A673 (cell line): ENCODE measurements at regions not wholly inside any gene's neighbourhood (a gene's known extent, or its start where the extent isn't known, plus 50 kb on each side); places are given as distances from the start of the nearest gene placed in this dataset.

Source experiments
- EZH2 ChIP-seq: fragments of 200-600 bp; sonication (generic); IDR thresholded peaks from 2 replicates; pipeline ENCODE4 v1.6.1; 2017; ENCODE audit warnings: borderline replicate concordance, low read depth, mild to moderate bottlenecking, mixed read lengths, antibody characterized with exemption, low read length; ENCODE audit not compliant: poor library complexity, severe bottlenecking
- TF ChIP-seq, protein P1 (sequence below): fragments of 300-800, 200-600 bp; sonication (generic); conservative IDR thresholded peaks from 2 replicates; pipeline ENCODE4 v1.5.1; 2017; ENCODE audit warnings: low read depth, mild to moderate bottlenecking, antibody characterized with exemption, low read length, moderate library complexity, mixed read lengths

DNA sequence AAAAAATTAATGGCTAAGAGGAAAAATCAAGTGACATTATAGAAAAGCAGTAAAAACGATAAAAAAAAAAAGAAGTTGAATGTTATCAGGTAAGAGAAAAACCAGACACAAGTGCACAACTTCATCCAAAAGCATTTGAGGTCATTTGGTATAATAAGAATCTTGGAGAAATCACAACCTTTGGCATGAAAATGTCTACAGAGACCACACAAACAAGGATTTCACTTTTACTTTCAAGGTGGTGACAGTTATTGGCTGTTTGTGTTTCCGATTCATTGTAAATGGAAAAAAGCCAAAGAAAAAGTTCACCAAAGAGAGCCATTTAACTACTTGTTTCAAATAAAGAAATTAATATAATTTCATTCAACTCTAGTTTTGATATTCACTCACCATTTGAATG is 1193.5 kb downstream of the PCDH9 start:
- TF ChIP-seq, protein P1, sequence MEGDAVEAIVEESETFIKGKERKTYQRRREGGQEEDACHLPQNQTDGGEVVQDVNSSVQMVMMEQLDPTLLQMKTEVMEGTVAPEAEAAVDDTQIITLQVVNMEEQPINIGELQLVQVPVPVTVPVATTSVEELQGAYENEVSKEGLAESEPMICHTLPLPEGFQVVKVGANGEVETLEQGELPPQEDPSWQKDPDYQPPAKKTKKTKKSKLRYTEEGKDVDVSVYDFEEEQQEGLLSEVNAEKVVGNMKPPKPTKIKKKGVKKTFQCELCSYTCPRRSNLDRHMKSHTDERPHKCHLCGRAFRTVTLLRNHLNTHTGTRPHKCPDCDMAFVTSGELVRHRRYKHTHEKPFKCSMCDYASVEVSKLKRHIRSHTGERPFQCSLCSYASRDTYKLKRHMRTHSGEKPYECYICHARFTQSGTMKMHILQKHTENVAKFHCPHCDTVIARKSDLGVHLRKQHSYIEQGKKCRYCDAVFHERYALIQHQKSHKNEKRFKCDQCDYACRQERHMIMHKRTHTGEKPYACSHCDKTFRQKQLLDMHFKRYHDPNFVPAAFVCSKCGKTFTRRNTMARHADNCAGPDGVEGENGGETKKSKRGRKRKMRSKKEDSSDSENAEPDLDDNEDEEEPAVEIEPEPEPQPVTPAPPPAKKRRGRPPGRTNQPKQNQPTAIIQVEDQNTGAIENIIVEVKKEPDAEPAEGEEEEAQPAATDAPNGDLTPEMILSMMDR: no peak
- no peak for TF ChIP-seq EZH2
